Suprapubic skin (tissue), 4 donors: ENCODE measurements at regions not wholly inside any gene's neighbourhood (a gene's known extent, or its start where the extent isn't known, plus 50 kb on each side); places are given as distances from the start of the nearest gene placed in this dataset.

Experiments
- DNase-seq, 2 donors: peaks; one replicate each; pipeline ENCODE4 v3.0.0-alpha.2; 2019; ENCODE audit warnings: low spot score in 2 of 2
- H3K27ac ChIP-seq: fragments of 200-600 bp; sonication (generic); one replicate; pipeline ENCODE4 v1.5.1; 2019
- H3K27me3 ChIP-seq: fragments of 200-600 bp; sonication (generic); one replicate; pipeline ENCODE4 v1.5.1; 2019
- H3K36me3 ChIP-seq: fragments of 200-600 bp; sonication (generic); one replicate; pipeline ENCODE4 v1.5.1; 2019
- H3K4me1 ChIP-seq: fragments of 200-600 bp; sonication (generic); one replicate; pipeline ENCODE4 v1.5.1; 2019
- H3K4me3 ChIP-seq: fragments of 200-600 bp; sonication (generic); one replicate; pipeline ENCODE4 v1.5.1; 2019; ENCODE audit warnings: mild to moderate bottlenecking
- H3K9me3 ChIP-seq: fragments of 200-600 bp; sonication (generic); one replicate; pipeline ENCODE4 v1.5.1; 2019
- CTCF ChIP-seq, 2 donors: fragments of 200-600 bp in 1 of 2; fragments of 450-650 bp in 1 of 2; sonication (generic) in 1 of 2; IDR thresholded peaks; one replicate each; pipeline ENCODE4 v1.5.1; 2016 to 2019; ENCODE audit warnings: antibody characterized with exemption in 2 of 2, mild to moderate bottlenecking in 1 of 2, moderate library complexity in 1 of 2
- EP300 ChIP-seq: sonication (generic); formaldehyde crosslinking; IDR thresholded peaks from one replicate; pipeline ENCODE4 v1.6.1; 2017; ENCODE audit warnings: antibody characterized with exemption
- POLR2A ChIP-seq, 2 donors: fragments of 450-650 bp; IDR thresholded peaks; one replicate each; pipeline ENCODE4 v1.6.1; 2017; ENCODE audit warnings: antibody characterized with exemption in 2 of 2, mild to moderate bottlenecking in 2 of 2, moderate library complexity in 2 of 2
- POLR2AphosphoS5 ChIP-seq, 3 donors: sonication (generic); formaldehyde crosslinking; IDR thresholded peaks; one replicate each; pipeline ENCODE4 v1.6.1; 2017; ENCODE audit warnings: antibody characterized with exemption in 3 of 3
- WGBS: methylation state at CpG from one replicate; pipeline ENCODE4 v1.1.5; 2018; 5-methylcytosine and 5-hydroxymethylcytosine counted together

- H3K36me3 ChIP-seq, result no peaks in the 10 kb centered on the region
- H3K4me1 ChIP-seq, result peaks cover 16% of the 10 kb centered on the region
- TF ChIP-seq EP300 (no peak), CTCF (IDR thresholded peaks at IDR 0.05) (no peak)
- WGBS, result 56% methylated on average over 6 of the region's 7 CpGs
- DNase-seq, result no peak
- no peak overlapping the region for H3K4me3 ChIP-seq
- no peaks in the 10 kb centered on the region for H3K27me3 ChIP-seq
- H3K27ac ChIP-seq, result no peak overlapping the region
- H3K9me3 ChIP-seq, result no peaks in the 10 kb centered on the region
Measured at GRCh38 chr11:11177156-11177808, 175.8 kb downstream of the CSNK2A3 start.

- Histone ChIP-seq H3K36me3 (no peaks in the 10 kb centered on the region), H3K27me3 (no peaks in the 10 kb centered on the region), H3K4me3 (no peak overlapping the region), H3K27ac (no peak overlapping the region), H3K9me3 (no peaks in the 10 kb centered on the region), H3K4me1 (peaks cover 4% of the 10 kb centered on the region)
- TF ChIP-seq POLR2AphosphoS5 (IDR thresholded peaks at IDR 0.05) (no peak), EP300 (no peak), POLR2A (IDR thresholded peaks at IDR 0.05) (no peak), CTCF (IDR thresholded peaks at IDR 0.05) (no peak)
- DNase-seq, result no peak
- WGBS, result 68% methylated on average over 2 of the region's 2 CpGs
Measured at GRCh38 chr11:11173316-11174025, 179.6 kb downstream of the CSNK2A3 start.

- H3K27ac ChIP-seq, result no peak overlapping the region
- TF ChIP-seq POLR2A (IDR thresholded peaks at IDR 0.05) (no peak), POLR2AphosphoS5 (IDR thresholded peaks at IDR 0.05) (no peak), EP300 (no peak), CTCF (IDR thresholded peaks at IDR 0.05) (no peak)
- H3K36me3 ChIP-seq, result no peaks in the 10 kb centered on the region
- DNase-seq, result no peak
- 91% methylated on average over 1 of the region's 1 CpG for WGBS
- no peak overlapping the region for H3K4me3 ChIP-seq
- H3K9me3 ChIP-seq, result no peaks in the 10 kb centered on the region
- no peaks in the 10 kb centered on the region for H3K27me3 ChIP-seq
- peaks cover 10% of the 10 kb centered on the region for H3K4me1 ChIP-seq
Measured at GRCh38 chr11:11171854-11172253, 181.2 kb downstream of the CSNK2A3 start.

GRCh38 chr11:11171285-11171684 is 181.8 kb downstream of the CSNK2A3 start:
- no peak overlapping the region for H3K27ac ChIP-seq
- H3K36me3 ChIP-seq, result no peaks in the 10 kb centered on the region
- H3K27me3 ChIP-seq, result no peaks in the 10 kb centered on the region
- H3K4me1 ChIP-seq, result peaks cover 10% of the 10 kb centered on the region
- H3K9me3 ChIP-seq, result no peaks in the 10 kb centered on the region
- TF ChIP-seq EP300 (no peak), POLR2AphosphoS5 (IDR thresholded peaks at IDR 0.05) (no peak), CTCF (IDR thresholded peaks at IDR 0.05) (no peak), POLR2A (IDR thresholded peaks at IDR 0.05) (no peak)
- H3K4me3 ChIP-seq, result no peak overlapping the region
- no peak for DNase-seq
- WGBS, result 54% methylated on average over 3 of the region's 3 CpGs

DNA sequence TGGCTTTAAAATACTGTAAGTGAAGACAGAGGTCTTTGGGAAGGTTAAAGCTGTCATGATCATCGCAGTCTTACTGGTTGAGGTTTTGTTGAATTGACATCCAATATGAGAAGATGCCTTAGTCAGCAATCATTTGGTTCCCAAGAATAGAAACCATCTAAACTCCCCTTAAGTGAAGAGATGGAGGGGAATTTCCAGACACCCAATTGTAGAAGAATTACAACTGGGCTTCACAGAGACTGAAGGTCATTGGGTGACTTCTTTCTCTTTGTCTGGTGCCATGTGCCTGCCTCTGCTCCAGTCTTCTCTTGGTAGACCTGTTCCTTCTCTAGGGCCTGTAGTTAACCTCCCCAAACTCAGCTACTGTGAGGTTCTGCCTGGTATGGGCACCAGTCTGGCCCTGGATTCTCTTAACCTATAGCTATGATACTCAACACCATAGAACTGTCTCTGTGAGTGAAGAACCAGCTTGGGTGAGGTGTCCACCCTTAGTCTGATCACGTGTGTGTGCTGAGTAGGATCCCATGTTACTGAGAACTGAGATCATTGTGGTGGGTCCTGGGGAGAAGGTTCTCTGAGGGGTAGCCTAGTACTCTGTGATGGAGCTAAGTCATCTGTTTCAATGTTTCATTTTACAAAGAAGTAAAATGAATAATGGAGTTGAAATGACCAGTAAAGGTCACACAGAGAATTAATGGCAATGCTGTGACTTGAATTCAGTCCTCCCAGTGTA is 182.5 kb downstream of the CSNK2A3 start:
- no peak for DNase-seq
- TF ChIP-seq EP300 (no peak), POLR2AphosphoS5 (IDR thresholded peaks at IDR 0.05) (no peak), CTCF (IDR thresholded peaks at IDR 0.05) (no peak), POLR2A (IDR thresholded peaks at IDR 0.05) (no peak)
- Histone ChIP-seq H3K4me1 (peaks cover 10% of the 10 kb centered on the region), H3K4me3 (no peak overlapping the region), H3K27me3 (no peaks in the 10 kb centered on the region), H3K36me3 (no peaks in the 10 kb centered on the region), H3K27ac (no peak overlapping the region), H3K9me3 (no peaks in the 10 kb centered on the region)
- WGBS, result 95% methylated on average over 2 of the region's 2 CpGs
